H1 (cell line): ENCODE measurements at regions not wholly inside any gene's neighbourhood (a gene's known extent, or its start where the extent isn't known, plus 50 kb on each side); places are given as distances from the start of the nearest gene placed in this dataset.

Experiments
- CEBPB ChIP-seq: IDR thresholded peaks from 2 replicates; pipeline ENCODE4 v1.6.1; 2012; ENCODE audit warnings: low read depth, low read length
- CTCF ChIP-seq, 3 experiments: IDR thresholded peaks; 1 replicate in 2 of 3; 2 replicates in 1 of 3; pipeline versions ENCODE4 v1.5.1 to v1.6.1; 2011; ENCODE audit warnings: low read length in 3 of 3, mild to moderate bottlenecking in 3 of 3, inconsistent platforms in 2 of 3, low read depth in 1 of 3, moderate library complexity in 1 of 3; ENCODE audit not compliant: insufficient read depth in 1 of 3; ENCODE audit errors: control extremely low read depth in 1 of 3
- EZH2 ChIP-seq: fragments of 200-600 bp; sonication (generic); IDR thresholded peaks from 2 replicates; pipeline ENCODE4 v1.7.1; 2012; ENCODE audit warnings: low read depth, mild to moderate bottlenecking, moderate library complexity, low read length, inconsistent platforms; ENCODE audit not compliant: severe bottlenecking
- POLR2AphosphoS5 ChIP-seq: IDR thresholded peaks from 2 replicates; pipeline ENCODE4 v1.6.1; 2011; ENCODE audit warnings: low read depth, low read length
- SIN3A ChIP-seq, 2 experiments: IDR thresholded peaks in 1 of 2; conservative IDR thresholded peaks in 1 of 2; 2 replicates each; pipeline ENCODE4 v1.6.1; 2011 to 2012; ENCODE audit warnings: low read length in 2 of 2, improper control_type of control experiment in 1 of 2, low read depth in 1 of 2, mild to moderate bottlenecking in 1 of 2
- SP1 ChIP-seq: IDR thresholded peaks from 2 replicates; pipeline ENCODE4 v1.6.1; 2011; ENCODE audit warnings: low read depth, low read length
- SUZ12 ChIP-seq: fragments of 200-600 bp; sonication (generic); IDR thresholded peaks from 2 replicates; pipeline ENCODE4 v1.6.1; 2012; ENCODE audit warnings: mild to moderate bottlenecking, inconsistent platforms, low read length, moderate library complexity, mixed read lengths
- TAF1 ChIP-seq: IDR thresholded peaks from 2 replicates; pipeline ENCODE4 v1.6.1; 2011; ENCODE audit warnings: mild to moderate bottlenecking, low read depth, low read length

GRCh38 chrX:141960578-141960977, 56.9 kb downstream of the MAGEC1 start:
- no peak for TF ChIP-seq CTCF (IDR thresholded peaks at IDR 0.05; ENCODE audit: control extremely low read depth in 1 of 3, insufficient read depth in 1 of 3, low read depth in 1 of 3, low read length in 3 of 3)
- no peak for TF ChIP-seq EZH2
- TF ChIP-seq CEBPB: no peak
- no peak for TF ChIP-seq SP1
- no peak for TF ChIP-seq POLR2AphosphoS5
- no peak for TF ChIP-seq SUZ12
- TF ChIP-seq SIN3A (conservative IDR thresholded peaks at IDR 0.05 in 1 of 2, IDR thresholded peaks at IDR 0.05 in 1 of 2; ENCODE audit: low read depth in 1 of 2, low read length in 2 of 2): no peak
- TF ChIP-seq TAF1: no peak
